Lower lobe of right lung (tissue), 2 donors: ENCODE measurements at regions not wholly inside any gene's neighbourhood (a gene's known extent, or its start where the extent isn't known, plus 50 kb on each side); places are given as distances from the start of the nearest gene placed in this dataset. TPM values are rescaled to one million over a fixed set of nuclear protein-coding genes. Genes with fewer than 3 reads are reported as not detected.

Experiments
- ATAC-seq, 2 donors: fragments of 200-7000 bp; cut with Tn5 transposase; one replicate each; pipeline ENCODE4 v1.9.1; 2020 to 2022; ENCODE audit warnings: mild to moderate bottlenecking in 2 of 2, moderate library complexity in 2 of 2
- DNase-seq: peaks from one replicate; pipeline ENCODE4 v3.0.0-alpha.2; 2020
- H3K27ac ChIP-seq: fragments of 200-600 bp; one replicate; pipeline ENCODE4 v1.8.0; 2022
- H3K27me3 ChIP-seq: fragments of 200-600 bp; one replicate; pipeline ENCODE4 v1.8.0; 2022; ENCODE audit warnings: low read depth
- H3K36me3 ChIP-seq: fragments of 200-600 bp; one replicate; pipeline ENCODE4 v1.8.0; 2022; ENCODE audit warnings: mild to moderate bottlenecking
- H3K4me1 ChIP-seq: fragments of 200-600 bp; one replicate; pipeline ENCODE4 v1.8.0; 2022
- H3K4me3 ChIP-seq: fragments of 200-600 bp; one replicate; pipeline ENCODE4 v1.8.0; 2022; ENCODE audit warnings: mild to moderate bottlenecking
- H3K9me3 ChIP-seq: fragments of 200-600 bp; one replicate; pipeline ENCODE4 v1.8.0; 2022
- intact Hi-C: fragments of 100-400 bp; cut with DNase I; formaldehyde crosslinking; loops from one replicate; pipeline ENCODE4 v1.11.0; 2022
- microRNA-seq: library from miRNA; unstranded; fragments of <30 nt; microRNA quantifications from one replicate; pipeline ENCODE4 v1.2.0, GENCODE V29; 2020; ENCODE audit warnings: borderline number of aligned reads
- TF ChIP-seq, protein P1 (sequence below): fragments of 200-600 bp; IDR thresholded peaks from one replicate; pipeline ENCODE4 v1.8.0; 2022; ENCODE audit warnings: antibody characterized with exemption, mild to moderate bottlenecking
- donor health status: DM: no; HTN: yes; CAD: no; lungs with severe emphysema.

DNA sequence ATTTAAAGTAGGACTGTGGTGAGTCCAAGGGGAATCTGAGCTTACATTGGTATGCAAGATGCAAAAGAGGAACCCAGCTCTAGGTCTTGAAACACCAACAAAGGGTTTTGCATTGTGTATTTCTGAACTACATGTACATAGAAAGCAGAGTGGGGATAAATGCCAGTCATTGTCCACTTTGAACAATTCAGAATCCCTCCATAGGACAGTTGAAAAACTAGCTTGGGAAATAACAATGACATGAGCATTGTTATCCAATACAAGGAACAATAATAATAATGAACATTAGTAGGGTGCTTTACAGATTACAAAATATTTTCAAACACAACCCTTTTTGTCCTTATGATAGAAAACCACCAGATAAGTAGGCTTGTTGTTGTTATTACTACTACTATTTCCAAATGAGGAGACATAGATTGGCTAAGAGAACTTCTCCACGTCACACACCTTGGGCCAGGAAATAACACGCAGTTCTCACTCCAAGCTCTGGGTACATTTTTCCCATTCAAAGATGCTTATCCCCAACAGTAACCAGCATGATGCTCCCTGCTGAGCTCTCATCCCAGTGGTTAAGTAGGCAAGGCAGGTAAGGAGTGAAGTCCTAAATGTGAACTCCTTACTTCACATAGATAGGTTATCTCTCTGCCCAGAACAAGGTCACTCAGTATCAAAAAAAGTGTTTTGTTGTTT, 51.7 kb upstream of the RASSF8 start:
- Histone ChIP-seq H3K4me1 (no peaks in the 10 kb centered on the region), H3K36me3 (no peaks in the 10 kb centered on the region), H3K4me3 (no peak overlapping the region), H3K9me3 (no peaks in the 10 kb centered on the region), H3K27me3 (no peaks in the 10 kb centered on the region), H3K27ac (no peak overlapping the region)
- DNase-seq (no peak), ATAC-seq (no peak)
- intact Hi-C loops = no loop called here
- TF ChIP-seq, protein P1, sequence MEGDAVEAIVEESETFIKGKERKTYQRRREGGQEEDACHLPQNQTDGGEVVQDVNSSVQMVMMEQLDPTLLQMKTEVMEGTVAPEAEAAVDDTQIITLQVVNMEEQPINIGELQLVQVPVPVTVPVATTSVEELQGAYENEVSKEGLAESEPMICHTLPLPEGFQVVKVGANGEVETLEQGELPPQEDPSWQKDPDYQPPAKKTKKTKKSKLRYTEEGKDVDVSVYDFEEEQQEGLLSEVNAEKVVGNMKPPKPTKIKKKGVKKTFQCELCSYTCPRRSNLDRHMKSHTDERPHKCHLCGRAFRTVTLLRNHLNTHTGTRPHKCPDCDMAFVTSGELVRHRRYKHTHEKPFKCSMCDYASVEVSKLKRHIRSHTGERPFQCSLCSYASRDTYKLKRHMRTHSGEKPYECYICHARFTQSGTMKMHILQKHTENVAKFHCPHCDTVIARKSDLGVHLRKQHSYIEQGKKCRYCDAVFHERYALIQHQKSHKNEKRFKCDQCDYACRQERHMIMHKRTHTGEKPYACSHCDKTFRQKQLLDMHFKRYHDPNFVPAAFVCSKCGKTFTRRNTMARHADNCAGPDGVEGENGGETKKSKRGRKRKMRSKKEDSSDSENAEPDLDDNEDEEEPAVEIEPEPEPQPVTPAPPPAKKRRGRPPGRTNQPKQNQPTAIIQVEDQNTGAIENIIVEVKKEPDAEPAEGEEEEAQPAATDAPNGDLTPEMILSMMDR = no peak

Small RNA genes in the stretch of these regions (microRNA-seq; reads per million reads assigned to microRNA genes)
- not detected for gene MIR4302
